HepG2 (cell line): ENCODE measurements at regions not wholly inside any gene's neighbourhood (a gene's known extent, or its start where the extent isn't known, plus 50 kb on each side); places are given as distances from the start of the nearest gene placed in this dataset.

ENCODE experiments used
- ATAC-seq: fragments of 200-7000 bp; cut with Tn5 transposase; 3 replicates; pipeline ENCODE4 v1.9.1; 2020; ENCODE audit warnings: mild to moderate bottlenecking, moderate library complexity
- BruUV-seq: library from RNA; stranded (reverse); fragments of 400-500 nt; replicated peaks from 2 replicates; lab custom pipeline; 2021; lab: Mats Ljungman, UMichigan
- CTCF ChIA-PET: fragments of 300-600 bp; formaldehyde crosslinking; extraction: SDS; loops from one replicate; lab custom pipeline; 2021; ENCODE audit warnings: low total read pairs, inconsistent platforms, low intra/inter-chr PET ratio; lab: Yijun Ruan, JAX
- POLR2A ChIA-PET: fragments of 350-600 bp; sonication (Branson Sonifier 250); formaldehyde crosslinking; loops from one replicate; lab custom pipeline; 2020; ENCODE audit warnings: antibody characterized with exemption, inconsistent platforms; lab: Yijun Ruan, JAX
- DNase-seq: peaks from one replicate; pipeline ENCODE4 v3.0.0-alpha.2; 2015; ENCODE audit warnings: low spot score
- FAIRE-seq: peaks from 3 replicates; lab custom pipeline; 2011; peaks lifted over from hg19 to GRCh38; lab: Jason Lieb, UNC
- H2AFZ ChIP-seq: one replicate; pipeline ENCODE4 v1.6.1; 2011; ENCODE audit warnings: low read length, inconsistent platforms
- H3K27ac ChIP-seq: fragments of 300-600 bp; 3 replicates; pipeline ENCODE4 v1.8.0; 2011; ENCODE audit warnings: mixed run types, mild to moderate bottlenecking, mixed read lengths, low read length, inconsistent platforms; ENCODE audit not compliant: insufficient read depth; ENCODE audit errors: extremely low read length
- H3K27me3 ChIP-seq, 2 experiments: fragments of 200-600 bp in 1 of 2; 2 replicates in 1 of 2; 3 replicates in 1 of 2; pipeline versions ENCODE4 v1.6.0 to v1.8.0; 2011; ENCODE audit warnings: low read length in 2 of 2, mild to moderate bottlenecking in 2 of 2, moderate library complexity in 2 of 2, inconsistent platforms in 1 of 2; ENCODE audit not compliant: insufficient read depth in 2 of 2, control insufficient read depth in 1 of 2
- H3K36me3 ChIP-seq, 2 experiments: fragments of 200-600 bp in 1 of 2; replicated peaks in 1 of 2; 2 replicates in 1 of 2; 3 replicates in 1 of 2; pipeline versions ENCODE4 v1.5.1 to v1.8.0; 2011; ENCODE audit warnings: low read length in 2 of 2, inconsistent platforms in 1 of 2; ENCODE audit not compliant: insufficient read depth in 2 of 2, control insufficient read depth in 1 of 2
- H3K4me1 ChIP-seq: 2 replicates; pipeline ENCODE4 v1.5.1; 2012; ENCODE audit warnings: low read length, inconsistent platforms; ENCODE audit not compliant: insufficient read depth
- H3K4me2 ChIP-seq: 2 replicates; pipeline ENCODE4 v1.6.0; 2011; ENCODE audit warnings: low read depth, low read length, inconsistent platforms
- H3K4me3 ChIP-seq, 3 experiments: fragments of 200-600 bp in 1 of 3; sonication (generic), shearing (Covaris generic) in 1 of 3; replicated peaks in 1 of 3; 2 replicates each; pipeline ENCODE4 v1.5.1; 2011 to 2016; ENCODE audit warnings: low read length in 3 of 3, inconsistent platforms in 2 of 3, low read depth in 2 of 3, mild to moderate bottlenecking in 2 of 3, control low read depth in 1 of 3, mixed read lengths in 1 of 3; ENCODE audit not compliant: insufficient read depth in 1 of 3
- H3K79me2 ChIP-seq: one replicate; pipeline ENCODE4 v1.6.1; 2011; ENCODE audit warnings: low read length, inconsistent platforms; ENCODE audit not compliant: insufficient read depth
- H3K9ac ChIP-seq: 2 replicates; pipeline ENCODE4 v1.6.0; 2011; ENCODE audit warnings: mild to moderate bottlenecking, low read depth, low read length, inconsistent platforms; ENCODE audit not compliant: insufficient read depth
- H3K9me3 ChIP-seq: 2 replicates; pipeline ENCODE4 v1.5.1; 2012; ENCODE audit warnings: mild to moderate bottlenecking, low read length
- H4K20me1 ChIP-seq: 2 replicates; pipeline ENCODE4 v1.6.0; 2011; ENCODE audit warnings: inconsistent platforms, mild to moderate bottlenecking, low read length, moderate library complexity; ENCODE audit not compliant: insufficient read depth
- FIP1L1 ChIP-seq: fragments of 200-400 bp; formaldehyde crosslinking; IDR thresholded peaks from 2 replicates; pipeline ENCODE4 v1.6.1; 2018; ENCODE audit warnings: low read depth, mild to moderate bottlenecking, low read length, moderate library complexity, borderline replicate concordance; ENCODE audit not compliant: insufficient read depth
- RAD51 ChIP-seq: fragments of 450-650 bp; IDR thresholded peaks from 2 replicates; pipeline ENCODE4 v1.6.1; 2016; ENCODE audit warnings: borderline replicate concordance
- RFXAP ChIP-seq: sonication (generic); formaldehyde crosslinking; IDR thresholded peaks from 2 replicates; pipeline ENCODE4 v1.4.0; 2020; ENCODE audit warnings: missing genetic modification reagents, borderline replicate concordance
- ZKSCAN8 ChIP-seq: IDR thresholded peaks from 2 replicates; pipeline ENCODE4 v1.6.1; 2016; ENCODE audit warnings: borderline replicate concordance, missing genetic modification reagents, missing compliant biosample characterization
- ZMYM4 ChIP-seq: sonication (generic); formaldehyde crosslinking; IDR thresholded peaks from 2 replicates; pipeline ENCODE4 v1.8.1; 2023; ENCODE audit warnings: mild to moderate bottlenecking, missing genetic modification reagents
- ZNF3 ChIP-seq: IDR thresholded peaks from 2 replicates; pipeline ENCODE4 v1.7.0; 2017; ENCODE audit warnings: inconsistent platforms
- ZNF619 ChIP-seq: sonication (generic); formaldehyde crosslinking; IDR thresholded peaks from 2 replicates; pipeline ENCODE4 v1.4.0; 2020; ENCODE audit warnings: mild to moderate bottlenecking, missing genetic modification reagents
- ZNF777 ChIP-seq: sonication (generic); formaldehyde crosslinking; IDR thresholded peaks from 2 replicates; pipeline ENCODE4 v1.4.0; 2020; ENCODE audit warnings: missing genetic modification reagents
- WGBS: methylation state at CpG from one replicate; pipeline ENCODE4 v1.1.6; 2017; ENCODE audit warnings: low lambda C conversion rate; 5-methylcytosine and 5-hydroxymethylcytosine counted together
- in situ Hi-C: cut with HindIII; loops from 2 replicates; pipeline ENCODE4 v1.10.0; 2017; ENCODE audit warnings: low pct_unique_long_range_greater_than_20kb; ENCODE audit not compliant: extremely low pct_ligation_motif_present
- intact Hi-C: fragments of 100-400 bp; cut with micrococcal nuclease; formaldehyde crosslinking; loops from one replicate; pipeline ENCODE4 v1.10.0; 2022; ENCODE audit not compliant: unreplicated experiment
- TF ChIP-seq, protein P1 (sequence below): sonication (generic); formaldehyde crosslinking; IDR thresholded peaks from 2 replicates; pipeline ENCODE4 v1.4.0; 2020; ENCODE audit warnings: missing genetic modification reagents, borderline replicate concordance
- TF ChIP-seq, protein P2 (sequence below): sonication (generic); formaldehyde crosslinking; IDR thresholded peaks from 2 replicates; pipeline ENCODE4 v1.5.1; 2020; ENCODE audit warnings: mild to moderate bottlenecking, moderate library complexity, missing genetic modification reagents

DNA sequence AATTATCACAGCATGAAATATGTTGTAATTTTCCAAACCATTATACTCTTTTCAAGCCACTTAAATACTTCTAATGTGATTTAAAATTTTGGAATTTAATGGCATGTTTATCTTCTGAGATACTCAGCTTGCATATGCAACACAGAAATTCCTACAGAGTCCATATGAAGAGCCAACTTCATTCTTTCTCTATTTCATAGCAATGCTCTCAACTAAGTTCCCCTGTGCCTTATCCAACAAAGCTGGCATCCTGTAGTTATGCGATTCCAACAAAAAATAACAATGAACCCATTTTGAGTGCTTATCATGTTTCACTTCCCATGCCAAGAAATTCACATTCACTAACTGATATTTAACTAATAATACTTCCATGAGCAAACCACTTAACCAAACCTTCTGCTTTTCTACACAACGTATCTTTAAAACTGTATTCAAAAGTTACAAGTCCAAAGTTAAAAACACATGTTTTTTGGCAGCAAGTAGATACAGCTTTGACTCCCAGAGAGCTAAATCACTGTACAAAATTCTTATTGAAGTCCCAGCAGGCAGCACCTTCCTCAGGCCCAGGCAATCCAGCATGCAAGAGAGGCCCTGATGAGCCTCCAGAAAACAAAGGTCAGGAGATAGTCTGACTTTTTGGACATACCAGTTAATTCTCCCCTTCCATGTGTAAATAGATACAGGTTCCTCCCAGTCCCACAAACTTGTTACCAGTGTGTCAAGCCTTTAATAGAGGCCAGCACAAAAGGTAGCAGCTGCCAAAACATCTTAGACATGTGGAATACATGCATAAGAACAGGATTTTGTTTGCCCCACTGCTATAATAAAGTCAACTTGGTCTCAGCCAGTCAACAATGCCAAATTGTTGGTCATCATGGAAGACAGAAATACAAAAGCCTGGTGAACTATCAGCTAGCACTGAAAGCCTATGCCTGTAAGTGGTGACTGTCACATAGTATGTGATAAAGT is 113.1 kb upstream of the WDR75 start:
- in situ Hi-C loops: no loop called here
- H4K20me1 ChIP-seq: no peaks in the 10 kb centered on the region
- no peak overlapping the region for H3K9ac ChIP-seq
- FAIRE-seq: no peak
- H3K4me3 ChIP-seq: no peak overlapping the region
- TF ChIP-seq, protein P1, sequence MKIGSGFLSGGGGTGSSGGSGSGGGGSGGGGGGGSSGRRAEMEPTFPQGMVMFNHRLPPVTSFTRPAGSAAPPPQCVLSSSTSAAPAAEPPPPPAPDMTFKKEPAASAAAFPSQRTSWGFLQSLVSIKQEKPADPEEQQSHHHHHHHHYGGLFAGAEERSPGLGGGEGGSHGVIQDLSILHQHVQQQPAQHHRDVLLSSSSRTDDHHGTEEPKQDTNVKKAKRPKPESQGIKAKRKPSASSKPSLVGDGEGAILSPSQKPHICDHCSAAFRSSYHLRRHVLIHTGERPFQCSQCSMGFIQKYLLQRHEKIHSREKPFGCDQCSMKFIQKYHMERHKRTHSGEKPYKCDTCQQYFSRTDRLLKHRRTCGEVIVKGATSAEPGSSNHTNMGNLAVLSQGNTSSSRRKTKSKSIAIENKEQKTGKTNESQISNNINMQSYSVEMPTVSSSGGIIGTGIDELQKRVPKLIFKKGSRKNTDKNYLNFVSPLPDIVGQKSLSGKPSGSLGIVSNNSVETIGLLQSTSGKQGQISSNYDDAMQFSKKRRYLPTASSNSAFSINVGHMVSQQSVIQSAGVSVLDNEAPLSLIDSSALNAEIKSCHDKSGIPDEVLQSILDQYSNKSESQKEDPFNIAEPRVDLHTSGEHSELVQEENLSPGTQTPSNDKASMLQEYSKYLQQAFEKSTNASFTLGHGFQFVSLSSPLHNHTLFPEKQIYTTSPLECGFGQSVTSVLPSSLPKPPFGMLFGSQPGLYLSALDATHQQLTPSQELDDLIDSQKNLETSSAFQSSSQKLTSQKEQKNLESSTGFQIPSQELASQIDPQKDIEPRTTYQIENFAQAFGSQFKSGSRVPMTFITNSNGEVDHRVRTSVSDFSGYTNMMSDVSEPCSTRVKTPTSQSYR: no peak
- TF ChIP-seq, all 625 proteins: peak for 0
- 18% methylated on average over 2 of the region's 2 CpGs for WGBS
- no peak overlapping the region for H2AFZ ChIP-seq
- CTCF ChIA-PET: no interaction called here
- POLR2A ChIA-PET: no interaction called here
- no peaks in the 10 kb centered on the region for H3K4me1 ChIP-seq
- BruUV-seq: no TSS peak
- no peaks in the 10 kb centered on the region for H3K79me2 ChIP-seq
- no peaks in the 10 kb centered on the region for H3K9me3 ChIP-seq
- H3K4me2 ChIP-seq: no peak overlapping the region
- DNase-seq (no peak), ATAC-seq (no peak)
- no peaks in the 10 kb centered on the region for H3K36me3 ChIP-seq
- no peaks in the 10 kb centered on the region for H3K27me3 ChIP-seq
- intact Hi-C loops: no loop called here
- no peak overlapping the region for H3K27ac ChIP-seq

DNA sequence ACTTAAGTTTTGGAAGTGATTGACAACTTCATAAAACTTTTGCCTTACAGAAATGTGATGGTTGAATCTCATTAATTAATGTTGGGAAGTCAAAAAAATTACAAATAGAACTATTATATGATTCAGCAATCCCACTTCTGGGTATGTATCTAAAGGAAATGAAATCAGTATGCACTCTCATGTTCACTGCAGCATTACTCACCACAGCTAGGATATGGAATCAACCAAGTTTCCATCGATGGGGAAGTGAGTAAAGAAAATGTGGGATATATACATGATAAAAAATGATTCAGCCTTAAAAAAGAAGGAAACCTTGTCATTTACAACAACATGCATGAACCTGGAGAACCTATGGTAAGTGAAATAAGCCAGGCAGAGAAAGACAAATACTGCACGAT is 112.4 kb upstream of the WDR75 start:
- intact Hi-C loops (no loop called here), in situ Hi-C loops (no loop called here)
- no TSS peak for BruUV-seq
- Histone ChIP-seq H4K20me1 (no peaks in the 10 kb centered on the region), H2AFZ (no peak overlapping the region), H3K27ac (no peak overlapping the region), H3K4me1 (no peaks in the 10 kb centered on the region), H3K79me2 (no peaks in the 10 kb centered on the region), H3K4me3 (no peak overlapping the region), H3K36me3 (no peaks in the 10 kb centered on the region), H3K4me2 (no peak overlapping the region), H3K9me3 (no peaks in the 10 kb centered on the region), H3K9ac (no peak overlapping the region), H3K27me3 (no peaks in the 10 kb centered on the region)
- no peak for FAIRE-seq
- DNase-seq: no peak
- WGBS: 1% methylated on average over 2 of the region's 2 CpGs
- no peak for TF ChIP-seq ZKSCAN8
- TF ChIP-seq RAD51: no peak
- TF ChIP-seq ZNF3 (CRISPR knock-in tag): no peak
- no peak for TF ChIP-seq ZMYM4
- no peak for TF ChIP-seq ZNF777 (CRISPR knock-in tag)
- TF ChIP-seq, protein P2, sequence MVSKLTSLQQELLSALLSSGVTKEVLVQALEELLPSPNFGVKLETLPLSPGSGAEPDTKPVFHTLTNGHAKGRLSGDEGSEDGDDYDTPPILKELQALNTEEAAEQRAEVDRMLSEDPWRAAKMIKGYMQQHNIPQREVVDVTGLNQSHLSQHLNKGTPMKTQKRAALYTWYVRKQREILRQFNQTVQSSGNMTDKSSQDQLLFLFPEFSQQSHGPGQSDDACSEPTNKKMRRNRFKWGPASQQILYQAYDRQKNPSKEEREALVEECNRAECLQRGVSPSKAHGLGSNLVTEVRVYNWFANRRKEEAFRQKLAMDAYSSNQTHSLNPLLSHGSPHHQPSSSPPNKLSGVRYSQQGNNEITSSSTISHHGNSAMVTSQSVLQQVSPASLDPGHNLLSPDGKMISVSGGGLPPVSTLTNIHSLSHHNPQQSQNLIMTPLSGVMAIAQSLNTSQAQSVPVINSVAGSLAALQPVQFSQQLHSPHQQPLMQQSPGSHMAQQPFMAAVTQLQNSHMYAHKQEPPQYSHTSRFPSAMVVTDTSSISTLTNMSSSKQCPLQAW (CRISPR knock-in tag): no peak
- no peak for TF ChIP-seq RFXAP (CRISPR knock-in tag)
- no peak for TF ChIP-seq FIP1L1
- no peak for TF ChIP-seq ZNF619 (CRISPR knock-in tag)
- POLR2A ChIA-PET: no interaction called here
- CTCF ChIA-PET: no interaction called here
- ATAC-seq: no peak
